ENCODE measurements at regions not wholly inside any gene's neighbourhood (a gene's known extent, or its start where the extent isn't known, plus 50 kb on each side); places are given as distances from the start of the nearest gene placed in this dataset.
A peak's percentile ranks its signal among the peaks of the same experiment; 100 is the strongest.

DNA sequence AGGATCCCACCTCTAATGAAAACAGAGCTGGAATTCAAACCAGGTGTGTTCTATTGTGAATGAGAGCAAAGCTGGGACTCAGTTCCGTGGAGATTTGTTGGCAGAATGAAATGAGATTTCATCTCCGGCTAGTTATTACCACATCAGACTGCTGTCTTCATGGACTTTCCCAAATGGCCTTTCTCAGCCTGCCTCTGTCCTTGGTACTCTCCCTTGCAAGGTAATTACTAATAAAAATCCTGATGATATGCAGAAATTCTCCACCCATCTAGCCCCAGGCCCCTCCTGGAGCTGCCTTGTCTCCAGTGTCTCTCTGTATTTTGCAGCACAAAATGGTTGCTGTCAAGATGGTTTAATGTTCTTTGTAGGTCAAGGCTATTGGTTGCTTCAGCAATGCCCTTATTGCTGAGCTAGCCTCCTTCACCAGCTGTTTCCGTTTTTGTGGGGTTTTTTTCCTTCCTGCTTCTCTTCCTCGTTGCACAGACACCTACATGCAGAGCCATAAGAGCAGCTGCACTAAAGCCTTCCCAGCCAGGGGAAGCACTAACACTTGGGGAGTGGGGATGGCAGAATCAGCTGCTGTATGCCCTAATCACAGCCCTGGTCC is 185.0 kb upstream of the GHITM start:
- Histone ChIP-seq H4K8ac (ENCODE audit: low read depth, low read length) (no peak overlapping the region), H3K27me3 (ENCODE audit: control insufficient read depth in 3 of 3, insufficient read depth in 3 of 3, low read depth in 1 of 3, low read length in 3 of 3) (no peaks in the 10 kb centered on the region), H2BK5ac (ENCODE audit: low read length) (no peak overlapping the region), H2AK5ac (ENCODE audit: low read depth, low read length) (no peak overlapping the region), H3K4me1 (ENCODE audit: control insufficient read depth in 2 of 2, insufficient read depth in 1 of 2, low read depth in 1 of 2, low read length in 2 of 2) (peaks cover 0 to 23% of the 10 kb centered on the region in 2 donors), H2BK12ac (ENCODE audit: low read length) (no peak overlapping the region), H3K14ac (ENCODE audit: low read length) (peak overlapping the region; percentile 56), H3K23ac (ENCODE audit: low read depth, low read length, poor library complexity) (no peak overlapping the region), H3K36me3 (replicated peaks in 1 of 2; ENCODE audit: control insufficient read depth in 2 of 2, insufficient read depth in 2 of 2, low read length in 2 of 2) (no peaks in the 10 kb centered on the region), H3K27ac (replicated peaks; ENCODE audit: low read length) (no peak overlapping the region), H2BK15ac (ENCODE audit: low read length) (peak overlapping the region; percentile 59), H3K4ac (ENCODE audit: low read length) (no peak overlapping the region), H2AFZ (ENCODE audit: low read length) (no peak overlapping the region), H3K18ac (ENCODE audit: low read length) (peak overlapping the region; percentile 16), H3K4me2 (ENCODE audit: insufficient read depth, low read length, poor library complexity, severe bottlenecking) (no peak overlapping the region), H2BK120ac (ENCODE audit: low read depth, low read length) (no peak overlapping the region), H3K9ac (ENCODE audit: low read depth, low read length, poor library complexity) (no peak overlapping the region), H3K4me3 (ENCODE audit: low read length in 2 of 2) (no peak overlapping the region), H3K79me1 (ENCODE audit: low read depth, low read length) (no peaks in the 10 kb centered on the region), H3K9me3 (replicated peaks in 1 of 2; ENCODE audit: control insufficient read depth in 2 of 2, insufficient read depth in 1 of 2, low read depth in 1 of 2, low read length in 2 of 2) (no peaks in the 10 kb centered on the region), H4K91ac (ENCODE audit: low read depth, low read length, poor library complexity) (peak overlapping the region; percentile 81)
- WGBS, 2 donors (ENCODE audit: extremely low coverage in 2 of 2, insufficient read length in 2 of 2, insufficient replicate concordance in 1 of 2), result no CpG with 5 or more reads among the region's 4 CpGs
- DNase-seq (ENCODE audit: low spot score), result no peak

DNA sequence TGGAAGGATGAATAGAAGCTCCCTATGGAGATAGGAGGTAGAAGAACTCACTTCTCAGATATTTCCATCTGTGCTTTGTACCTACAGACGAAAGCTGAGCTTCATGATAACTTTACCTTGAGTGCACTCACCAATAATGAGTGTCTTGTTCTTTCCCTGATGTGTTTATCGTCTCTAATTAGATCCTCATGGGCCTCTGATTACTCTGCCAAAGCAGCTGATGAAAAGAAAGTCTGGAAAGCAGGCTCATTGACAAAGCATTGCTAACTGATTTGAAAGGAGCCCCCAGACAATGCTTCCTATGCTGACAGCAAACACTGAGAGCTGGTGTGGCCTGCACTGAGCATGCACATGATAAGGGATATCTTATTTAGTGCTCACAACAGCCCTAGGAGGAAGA is 183.9 kb upstream of the GHITM start:
- H4K91ac ChIP-seq (ENCODE audit: low read depth, low read length, poor library complexity), result no peak overlapping the region
- no CpG with 5 or more reads among the region's 2 CpGs for WGBS, 2 donors (ENCODE audit: extremely low coverage in 2 of 2, insufficient read length in 2 of 2, insufficient replicate concordance in 1 of 2)
- H4K8ac ChIP-seq (ENCODE audit: low read depth, low read length), result no peak overlapping the region
- H2BK5ac ChIP-seq (ENCODE audit: low read length), result no peak overlapping the region
- no peak overlapping the region for H3K27ac ChIP-seq (replicated peaks; ENCODE audit: low read length)
- no peak overlapping the region for H3K23ac ChIP-seq (ENCODE audit: low read depth, low read length, poor library complexity)
- no peak for DNase-seq (ENCODE audit: low spot score)
- no peak overlapping the region for H2BK120ac ChIP-seq (ENCODE audit: low read depth, low read length)
- H3K4me3 ChIP-seq (ENCODE audit: low read length in 2 of 2), result no peak overlapping the region
- no peak overlapping the region for H3K14ac ChIP-seq (ENCODE audit: low read length)
- no peak overlapping the region for H3K4ac ChIP-seq (ENCODE audit: low read length)
- no peak overlapping the region for H2BK12ac ChIP-seq (ENCODE audit: low read length)
- no peak overlapping the region for H3K9ac ChIP-seq (ENCODE audit: low read depth, low read length, poor library complexity)
- H3K4me1 ChIP-seq (ENCODE audit: control insufficient read depth in 2 of 2, insufficient read depth in 1 of 2, low read depth in 1 of 2, low read length in 2 of 2), result peaks cover 0 to 23% of the 10 kb centered on the region in 2 donors
- H2AFZ ChIP-seq (ENCODE audit: low read length), result no peak overlapping the region
- no peaks in the 10 kb centered on the region for H3K9me3 ChIP-seq (replicated peaks in 1 of 2; ENCODE audit: control insufficient read depth in 2 of 2, insufficient read depth in 1 of 2, low read depth in 1 of 2, low read length in 2 of 2)
- H3K27me3 ChIP-seq (ENCODE audit: control insufficient read depth in 3 of 3, insufficient read depth in 3 of 3, low read depth in 1 of 3, low read length in 3 of 3), result no peaks in the 10 kb centered on the region
- H3K18ac ChIP-seq (ENCODE audit: low read length), result no peak overlapping the region
- no peak overlapping the region for H2AK5ac ChIP-seq (ENCODE audit: low read depth, low read length)
- no peak overlapping the region for H3K4me2 ChIP-seq (ENCODE audit: insufficient read depth, low read length, poor library complexity, severe bottlenecking)
- no peaks in the 10 kb centered on the region for H3K36me3 ChIP-seq (replicated peaks in 1 of 2; ENCODE audit: control insufficient read depth in 2 of 2, insufficient read depth in 2 of 2, low read length in 2 of 2)
- no peak overlapping the region for H2BK15ac ChIP-seq (ENCODE audit: low read length)
- no peaks in the 10 kb centered on the region for H3K79me1 ChIP-seq (ENCODE audit: low read depth, low read length)

DNA sequence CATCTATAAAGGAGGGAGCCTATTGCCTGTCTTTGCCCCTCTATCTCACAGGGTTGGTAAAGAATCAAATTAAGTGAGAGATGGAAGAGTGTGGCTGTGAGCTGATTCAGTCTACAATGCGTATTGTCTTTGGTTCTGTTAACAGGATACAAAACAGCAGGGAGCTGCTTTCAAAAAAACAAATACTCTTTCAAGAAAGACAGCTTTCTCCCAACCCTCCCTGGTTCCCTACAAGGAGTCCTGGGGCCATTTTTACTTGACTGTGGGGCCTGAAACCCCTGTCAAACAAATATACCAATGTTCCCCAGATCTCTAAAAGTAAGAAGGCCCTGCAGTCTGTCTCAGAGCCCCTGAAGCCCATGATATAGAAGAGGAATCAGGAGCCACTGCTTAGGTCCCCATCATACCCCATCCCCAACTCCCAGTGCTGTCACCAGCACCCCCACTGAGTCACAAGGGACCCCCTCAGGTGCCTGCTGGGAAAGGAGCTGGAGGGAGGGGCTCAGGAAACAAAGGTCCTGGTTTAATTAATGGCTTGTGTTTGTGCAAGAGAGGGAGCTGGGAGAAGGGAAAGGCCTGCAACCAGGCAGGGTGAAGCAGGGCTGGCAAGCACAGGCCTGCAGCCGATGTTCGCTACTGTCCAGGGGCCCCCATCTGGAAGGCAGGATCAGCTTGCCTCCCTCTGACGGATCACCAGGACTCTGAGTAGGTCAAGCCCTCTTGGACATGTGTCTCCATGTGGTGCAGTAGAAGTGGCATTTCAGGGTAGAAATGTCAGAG is 182.0 kb upstream of the GHITM start:
- H3K4me2 ChIP-seq (ENCODE audit: insufficient read depth, low read length, poor library complexity, severe bottlenecking), result no peak overlapping the region
- H4K91ac ChIP-seq (ENCODE audit: low read depth, low read length, poor library complexity), result no peak overlapping the region
- H3K18ac ChIP-seq (ENCODE audit: low read length), result no peak overlapping the region
- no peak overlapping the region for H2AFZ ChIP-seq (ENCODE audit: low read length)
- H3K23ac ChIP-seq (ENCODE audit: low read depth, low read length, poor library complexity), result no peak overlapping the region
- H2BK5ac ChIP-seq (ENCODE audit: low read length), result no peak overlapping the region
- no peaks in the 10 kb centered on the region for H3K36me3 ChIP-seq (replicated peaks in 1 of 2; ENCODE audit: control insufficient read depth in 2 of 2, insufficient read depth in 2 of 2, low read length in 2 of 2)
- DNase-seq (ENCODE audit: low spot score), result no peak
- H2BK120ac ChIP-seq (ENCODE audit: low read depth, low read length), result no peak overlapping the region
- no peak overlapping the region for H3K27ac ChIP-seq (replicated peaks; ENCODE audit: low read length)
- H4K8ac ChIP-seq (ENCODE audit: low read depth, low read length), result no peak overlapping the region
- no CpG with 5 or more reads among the region's 4 CpGs for WGBS, 2 donors (ENCODE audit: extremely low coverage in 2 of 2, insufficient read length in 2 of 2, insufficient replicate concordance in 1 of 2)
- H3K27me3 ChIP-seq (ENCODE audit: control insufficient read depth in 3 of 3, insufficient read depth in 3 of 3, low read depth in 1 of 3, low read length in 3 of 3), result no peaks in the 10 kb centered on the region
- H3K9me3 ChIP-seq (replicated peaks in 1 of 2; ENCODE audit: control insufficient read depth in 2 of 2, insufficient read depth in 1 of 2, low read depth in 1 of 2, low read length in 2 of 2), result no peaks in the 10 kb centered on the region
- H3K4me3 ChIP-seq (ENCODE audit: low read length in 2 of 2), result no peak overlapping the region
- H2BK12ac ChIP-seq (ENCODE audit: low read length), result no peak overlapping the region
- H2AK5ac ChIP-seq (ENCODE audit: low read depth, low read length), result peak overlapping the region; percentile 33
- H3K79me1 ChIP-seq (ENCODE audit: low read depth, low read length), result no peaks in the 10 kb centered on the region
- H2BK15ac ChIP-seq (ENCODE audit: low read length), result peak overlapping the region; percentile 13
- no peak overlapping the region for H3K4ac ChIP-seq (ENCODE audit: low read length)
- H3K9ac ChIP-seq (ENCODE audit: low read depth, low read length, poor library complexity), result no peak overlapping the region
- peaks cover 0 to 23% of the 10 kb centered on the region in 2 donors for H3K4me1 ChIP-seq (ENCODE audit: control insufficient read depth in 2 of 2, insufficient read depth in 1 of 2, low read depth in 1 of 2, low read length in 2 of 2)
- H3K14ac ChIP-seq (ENCODE audit: low read length), result no peak overlapping the region

DNA sequence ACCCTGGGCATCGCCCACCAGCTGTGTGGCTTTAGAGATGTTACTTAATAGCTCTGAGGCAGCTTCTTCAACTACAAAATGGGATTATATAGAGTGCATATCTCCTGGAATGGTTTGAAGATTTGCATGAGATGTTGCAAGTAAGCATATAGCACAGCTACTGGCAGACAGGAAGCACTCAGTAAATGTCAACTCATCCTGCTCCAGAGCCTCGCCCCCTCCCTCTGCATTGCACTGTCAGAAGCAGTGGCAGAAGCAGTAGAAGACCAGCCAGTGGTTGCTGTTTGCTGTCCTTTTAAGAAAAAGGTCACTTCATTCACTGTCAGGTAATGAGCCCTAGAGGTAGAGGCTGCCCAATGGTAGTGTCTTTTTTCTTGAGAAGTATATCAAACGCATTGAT is 180.0 kb upstream of the GHITM start:
- Histone ChIP-seq H3K4ac (ENCODE audit: low read length) (no peak overlapping the region), H2BK15ac (ENCODE audit: low read length) (no peak overlapping the region), H3K9ac (ENCODE audit: low read depth, low read length, poor library complexity) (no peak overlapping the region), H2BK120ac (ENCODE audit: low read depth, low read length) (no peak overlapping the region), H4K91ac (ENCODE audit: low read depth, low read length, poor library complexity) (no peak overlapping the region), H3K27ac (replicated peaks; ENCODE audit: low read length) (no peak overlapping the region), H2AFZ (ENCODE audit: low read length) (no peak overlapping the region), H3K36me3 (replicated peaks in 1 of 2; ENCODE audit: control insufficient read depth in 2 of 2, insufficient read depth in 2 of 2, low read length in 2 of 2) (no peaks in the 10 kb centered on the region), H3K27me3 (ENCODE audit: control insufficient read depth in 3 of 3, insufficient read depth in 3 of 3, low read depth in 1 of 3, low read length in 3 of 3) (peaks cover 0 to 4% (median 0%) of the 10 kb centered on the region in 3 experiments), H3K9me3 (replicated peaks in 1 of 2; ENCODE audit: control insufficient read depth in 2 of 2, insufficient read depth in 1 of 2, low read depth in 1 of 2, low read length in 2 of 2) (no peaks in the 10 kb centered on the region), H3K23ac (ENCODE audit: low read depth, low read length, poor library complexity) (no peak overlapping the region), H3K4me1 (ENCODE audit: control insufficient read depth in 2 of 2, insufficient read depth in 1 of 2, low read depth in 1 of 2, low read length in 2 of 2) (peaks cover 0 to 21% of the 10 kb centered on the region in 2 donors), H3K4me2 (ENCODE audit: insufficient read depth, low read length, poor library complexity, severe bottlenecking) (no peak overlapping the region), H3K4me3 (ENCODE audit: low read length in 2 of 2) (no peak overlapping the region), H2AK5ac (ENCODE audit: low read depth, low read length) (no peak overlapping the region), H4K8ac (ENCODE audit: low read depth, low read length) (no peak overlapping the region), H3K18ac (ENCODE audit: low read length) (no peak overlapping the region), H2BK12ac (ENCODE audit: low read length) (no peak overlapping the region), H3K79me1 (ENCODE audit: low read depth, low read length) (no peaks in the 10 kb centered on the region), H2BK5ac (ENCODE audit: low read length) (no peak overlapping the region), H3K14ac (ENCODE audit: low read length) (no peak overlapping the region)
- no CpG with 5 or more reads among the region's 3 CpGs for WGBS, 2 donors (ENCODE audit: extremely low coverage in 2 of 2, insufficient read length in 2 of 2, insufficient replicate concordance in 1 of 2)
- no peak for DNase-seq (ENCODE audit: low spot score)
